ENCODE measurements at regions not wholly inside any gene's neighbourhood (a gene's known extent, or its start where the extent isn't known, plus 50 kb on each side); places are given as distances from the start of the nearest gene placed in this dataset.

DNA sequence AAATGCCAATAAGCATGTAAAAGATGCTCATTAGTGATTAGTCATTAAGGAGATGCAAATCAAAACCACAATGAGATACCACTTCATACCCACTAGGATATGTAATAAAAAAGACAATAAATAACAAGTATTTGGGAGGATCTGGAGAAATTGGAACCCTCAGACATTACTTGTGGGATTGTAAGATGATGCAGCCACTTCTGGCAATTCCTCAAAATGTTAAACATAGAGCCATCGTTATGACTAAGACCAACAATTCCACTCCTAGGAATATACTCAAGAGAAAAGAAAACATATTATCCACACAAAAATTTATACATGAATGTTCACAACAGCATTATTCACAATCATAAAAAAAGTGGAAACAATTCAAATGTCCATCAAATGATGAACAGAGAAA lies 336.2 kb upstream of the PMFBP1 start:
- TF ChIP-seq CTCF (IDR thresholded peaks at IDR 0.05 in 8 of 11, conservative IDR thresholded peaks at IDR 0.05 in 3 of 11) (no peak), POLR2A (IDR thresholded peaks at IDR 0.05) (no peak), POLR2AphosphoS5 (IDR thresholded peaks at IDR 0.05) (no peak)
